OCI-LY7 (cell line): ENCODE measurements at regions not wholly inside any gene's neighbourhood (a gene's known extent, or its start where the extent isn't known, plus 50 kb on each side); places are given as distances from the start of the nearest gene placed in this dataset.

Experiments
- BruUV-seq: library from RNA; stranded (reverse); fragments of 400-500 nt; replicated peaks from 2 replicates; lab custom pipeline; 2021; lab: Mats Ljungman, UMichigan
- CTCF ChIA-PET: fragments of 300-600 bp; sonication (Branson Sonifier 250); formaldehyde crosslinking; loops from one replicate; lab custom pipeline; 2022; ENCODE audit warnings: antibody characterized with exemption; ENCODE audit not compliant: unreplicated experiment; lab: Charles Lee
- POLR2A ChIA-PET: fragments of 300-600 bp; sonication (Branson Sonifier 250); formaldehyde crosslinking; loops from one replicate; lab custom pipeline; 2022; ENCODE audit warnings: antibody characterized with exemption; lab: Charles Lee
- DNase-seq: peaks from one replicate; pipeline ENCODE4 v3.0.0-alpha.2; 2015; ENCODE audit warnings: low spot score
- H2AFZ ChIP-seq: fragments of 200-600 bp; sonication (generic), shearing (Covaris generic); 2 replicates; pipeline ENCODE4 v1.6.1; 2014; ENCODE audit warnings: mild to moderate bottlenecking, antibody characterized with exemption, low read length, moderate library complexity
- H3K27ac ChIP-seq: fragments of 200-600 bp; sonication (generic); 2 replicates; pipeline ENCODE4 v1.5.1; 2014; ENCODE audit warnings: mixed run types, low read depth, mild to moderate bottlenecking, moderate library complexity, low read length, inconsistent platforms; ENCODE audit not compliant: poor library complexity, severe bottlenecking
- H3K36me3 ChIP-seq: fragments of 200-600 bp; sonication (generic); 2 replicates; pipeline ENCODE4 v1.6.1; 2014; ENCODE audit warnings: mild to moderate bottlenecking, antibody characterized with exemption, low read length, moderate library complexity, mixed read lengths; ENCODE audit not compliant: insufficient read depth
- H3K4me1 ChIP-seq: fragments of 200-600 bp; sonication (generic); 2 replicates; pipeline ENCODE4 v1.5.1; 2014; ENCODE audit warnings: mild to moderate bottlenecking, low read length; ENCODE audit not compliant: insufficient read depth, poor library complexity, severe bottlenecking
- H3K4me2 ChIP-seq: fragments of 200-600 bp; sonication (generic); 2 replicates; pipeline ENCODE4 v1.6.1; 2014; ENCODE audit warnings: mild to moderate bottlenecking, low read length
- H3K4me3 ChIP-seq: fragments of 200-600 bp; sonication (generic); 2 replicates; pipeline ENCODE4 v1.5.1; 2014; ENCODE audit warnings: mild to moderate bottlenecking, low read depth, low read length; ENCODE audit not compliant: poor library complexity, severe bottlenecking
- H3K79me2 ChIP-seq: fragments of 200-600 bp; sonication (generic); 2 replicates; pipeline ENCODE4 v1.6.1; 2016; ENCODE audit warnings: low read depth, mild to moderate bottlenecking, low read length, moderate library complexity, mixed read lengths; ENCODE audit not compliant: insufficient read depth
- H3K9me2 ChIP-seq: fragments of 200-600 bp; sonication (generic); 2 replicates; pipeline ENCODE4 v1.6.1; 2016; ENCODE audit warnings: mild to moderate bottlenecking, low read length, mixed read lengths; ENCODE audit not compliant: insufficient read depth
- H3K9me3 ChIP-seq: fragments of 200-600 bp; sonication (generic); 2 replicates; pipeline ENCODE4 v1.6.1; 2014; ENCODE audit warnings: mild to moderate bottlenecking, mixed run types, low read length, mixed read lengths
- H4K20me1 ChIP-seq: fragments of 200-600 bp; sonication (generic); 2 replicates; pipeline ENCODE4 v1.6.1; 2014; ENCODE audit warnings: mild to moderate bottlenecking, antibody characterized with exemption, low read length, moderate library complexity, mixed read lengths; ENCODE audit not compliant: insufficient read depth
- EZH2phosphoT487 ChIP-seq: fragments of 200-600 bp; sonication (generic); IDR thresholded peaks from 2 replicates; pipeline ENCODE4 v1.6.1; 2018; ENCODE audit warnings: low read depth, borderline replicate concordance, mild to moderate bottlenecking, mixed run types, antibody characterized with exemption, low read length, moderate library complexity, mixed read lengths
- intact Hi-C: fragments of 100-400 bp; cut with micrococcal nuclease; formaldehyde crosslinking; loops from one replicate; pipeline ENCODE4 v1.10.0; 2022; ENCODE audit not compliant: unreplicated experiment
- TF ChIP-seq, protein P1 (sequence below): fragments of 200-600 bp; sonication (generic); conservative IDR thresholded peaks from 2 replicates; pipeline ENCODE4 v1.5.1; 2014; ENCODE audit warnings: mild to moderate bottlenecking, antibody characterized with exemption, low read length, moderate library complexity, mixed read lengths

DNA sequence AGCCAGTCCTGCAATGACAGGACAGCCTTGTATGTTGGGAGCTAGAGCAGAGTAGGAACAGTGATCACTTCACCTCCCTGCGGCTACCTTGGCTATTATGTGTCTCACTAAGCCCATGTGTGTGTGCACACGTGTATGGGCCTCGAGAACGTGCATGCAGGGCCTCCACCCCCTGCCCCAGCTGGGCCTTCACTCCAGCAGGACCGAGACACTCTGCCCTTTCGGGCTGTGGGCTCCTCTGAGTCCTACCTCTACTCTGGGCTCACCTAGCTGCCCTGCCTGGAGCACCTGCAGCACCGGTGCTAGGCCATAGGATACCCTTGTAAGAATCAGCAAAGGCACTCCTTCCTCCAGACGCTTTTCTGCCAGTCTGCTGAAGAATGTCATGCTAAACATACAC lies 77.5 kb downstream of the LINGO1 start:
- H2AFZ ChIP-seq: no peak overlapping the region
- ChIA-PET POLR2A (no interaction called here), CTCF (no interaction called here)
- no peaks in the 10 kb centered on the region for H3K9me2 ChIP-seq
- no peaks in the 10 kb centered on the region for H3K36me3 ChIP-seq
- no peak overlapping the region for H3K4me2 ChIP-seq
- H3K27ac ChIP-seq: no peak overlapping the region
- intact Hi-C loops: no loop called here
- no peaks in the 10 kb centered on the region for H3K79me2 ChIP-seq
- no peaks in the 10 kb centered on the region for H3K4me1 ChIP-seq
- DNase-seq: no peak
- TF ChIP-seq, protein P1, sequence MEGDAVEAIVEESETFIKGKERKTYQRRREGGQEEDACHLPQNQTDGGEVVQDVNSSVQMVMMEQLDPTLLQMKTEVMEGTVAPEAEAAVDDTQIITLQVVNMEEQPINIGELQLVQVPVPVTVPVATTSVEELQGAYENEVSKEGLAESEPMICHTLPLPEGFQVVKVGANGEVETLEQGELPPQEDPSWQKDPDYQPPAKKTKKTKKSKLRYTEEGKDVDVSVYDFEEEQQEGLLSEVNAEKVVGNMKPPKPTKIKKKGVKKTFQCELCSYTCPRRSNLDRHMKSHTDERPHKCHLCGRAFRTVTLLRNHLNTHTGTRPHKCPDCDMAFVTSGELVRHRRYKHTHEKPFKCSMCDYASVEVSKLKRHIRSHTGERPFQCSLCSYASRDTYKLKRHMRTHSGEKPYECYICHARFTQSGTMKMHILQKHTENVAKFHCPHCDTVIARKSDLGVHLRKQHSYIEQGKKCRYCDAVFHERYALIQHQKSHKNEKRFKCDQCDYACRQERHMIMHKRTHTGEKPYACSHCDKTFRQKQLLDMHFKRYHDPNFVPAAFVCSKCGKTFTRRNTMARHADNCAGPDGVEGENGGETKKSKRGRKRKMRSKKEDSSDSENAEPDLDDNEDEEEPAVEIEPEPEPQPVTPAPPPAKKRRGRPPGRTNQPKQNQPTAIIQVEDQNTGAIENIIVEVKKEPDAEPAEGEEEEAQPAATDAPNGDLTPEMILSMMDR: no peak
- TF ChIP-seq EZH2phosphoT487: no peak
- H3K4me3 ChIP-seq: no peak overlapping the region
- no peaks in the 10 kb centered on the region for H3K9me3 ChIP-seq
- BruUV-seq: no TSS peak
- H4K20me1 ChIP-seq: no peaks in the 10 kb centered on the region

DNA sequence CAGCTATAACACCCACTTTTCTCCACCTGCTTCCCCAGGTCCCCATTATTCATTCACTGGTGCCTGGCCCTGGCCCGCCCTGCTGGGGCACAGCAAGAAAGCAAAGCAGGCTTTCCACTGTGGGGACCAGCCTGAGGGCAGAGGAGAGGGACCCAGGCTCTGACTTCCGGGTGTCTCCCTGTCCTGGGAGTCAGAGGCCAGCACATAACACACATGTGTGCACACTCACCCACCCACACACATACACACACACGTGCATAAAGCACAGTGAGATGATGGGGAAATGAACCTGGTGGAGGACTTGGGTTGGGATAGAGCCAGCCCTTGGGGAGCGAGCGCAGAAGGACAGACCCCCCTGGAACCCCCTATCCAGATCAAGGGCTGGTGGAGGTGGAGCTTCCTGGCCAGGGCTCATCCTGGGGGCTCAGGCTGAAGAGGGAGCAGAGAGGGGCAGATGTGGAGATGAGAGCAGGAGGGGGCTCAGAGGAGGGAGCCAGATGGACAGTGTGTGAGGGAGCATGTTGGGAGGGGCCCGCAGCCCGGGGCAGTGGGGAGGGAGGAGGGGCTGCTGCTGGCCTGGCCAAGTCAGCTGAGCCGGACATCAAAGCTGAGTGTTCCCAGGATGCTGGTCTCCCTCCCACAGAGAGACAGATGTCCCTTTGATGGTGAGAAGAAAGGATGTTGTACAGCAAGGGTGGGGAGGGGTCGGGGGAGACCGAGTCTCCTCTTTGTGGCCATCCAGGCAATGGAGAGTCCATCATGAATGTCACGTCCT lies 78.2 kb downstream of the LINGO1 start:
- ChIA-PET CTCF (interaction anchor here (1.2 kb wide), 1 partner anchor 11 kb away, joined by 3 read pairs; no protein-coding TSS in a partner anchor), POLR2A (no interaction called here)

More for the DNA sequence above, 78.2 kb downstream of the LINGO1 start:
- Histone ChIP-seq H2AFZ (no peak overlapping the region), H3K27ac (no peak overlapping the region), H3K4me2 (no peak overlapping the region), H3K9me2 (no peaks in the 10 kb centered on the region), H3K4me3 (no peak overlapping the region), H3K79me2 (no peaks in the 10 kb centered on the region), H3K9me3 (no peaks in the 10 kb centered on the region), H3K36me3 (no peaks in the 10 kb centered on the region), H3K4me1 (no peaks in the 10 kb centered on the region), H4K20me1 (no peaks in the 10 kb centered on the region)
- no peak for DNase-seq
- intact Hi-C loops: no loop called here
- TF ChIP-seq, protein P1: no peak
- TF ChIP-seq EZH2phosphoT487: no peak
- no TSS peak for BruUV-seq
